HUES48 (cell line): ENCODE measurements at regions not wholly inside any gene's neighbourhood (a gene's known extent, or its start where the extent isn't known, plus 50 kb on each side); places are given as distances from the start of the nearest gene placed in this dataset.

Source experiments
- H3K27ac ChIP-seq: one replicate; pipeline ENCODE4 v1.7.0; 2013; ENCODE audit warnings: low read depth, low read length, inconsistent platforms
- H3K27me3 ChIP-seq: 2 replicates; pipeline ENCODE4 v1.6.1; 2013; ENCODE audit warnings: mild to moderate bottlenecking, low read length; ENCODE audit not compliant: control insufficient read depth, insufficient read depth
- H3K36me3 ChIP-seq: 2 replicates; pipeline ENCODE4 v1.6.1; 2013; ENCODE audit warnings: low read length; ENCODE audit not compliant: control insufficient read depth, insufficient read depth
- H3K4me1 ChIP-seq: 2 replicates; pipeline ENCODE4 v1.6.1; 2013; ENCODE audit warnings: mild to moderate bottlenecking, low read length; ENCODE audit not compliant: control insufficient read depth, insufficient read depth
- H3K4me3 ChIP-seq: 2 replicates; pipeline ENCODE4 v1.5.1; 2013; ENCODE audit warnings: mild to moderate bottlenecking, low read depth, low read length
- H3K9ac ChIP-seq: 2 replicates; pipeline ENCODE4 v1.6.1; 2013; ENCODE audit warnings: mild to moderate bottlenecking, low read depth, low read length, moderate library complexity
- H3K9me3 ChIP-seq: 2 replicates; pipeline ENCODE4 v1.6.1; 2013; ENCODE audit warnings: low read length; ENCODE audit not compliant: control insufficient read depth, insufficient read depth

DNA sequence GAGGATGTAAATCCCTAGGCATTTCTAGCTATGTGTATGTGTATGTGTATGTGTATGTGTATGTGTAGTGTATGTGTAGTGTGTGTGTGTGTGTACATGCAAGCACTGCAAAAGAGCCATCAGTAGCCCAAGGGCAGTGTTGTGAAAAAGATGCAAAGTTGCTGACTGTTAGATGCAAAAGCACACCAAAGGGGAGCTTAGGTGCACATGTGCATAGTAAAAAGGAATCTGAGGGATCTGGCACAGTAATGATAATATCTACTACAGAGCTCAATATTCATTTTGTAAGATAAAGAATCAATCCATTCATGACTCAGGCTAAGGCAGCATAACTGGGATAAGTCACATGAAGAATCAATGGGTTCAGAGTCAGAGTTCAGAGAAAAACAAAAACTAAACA, 80.2 kb downstream of the TMEM47 start:
- no peak overlapping the region for H3K9ac ChIP-seq
- peaks cover 49% of the 10 kb centered on the region for H3K4me1 ChIP-seq
- no peak overlapping the region for H3K27ac ChIP-seq
- H3K9me3 ChIP-seq: no peaks in the 10 kb centered on the region
- no peaks in the 10 kb centered on the region for H3K27me3 ChIP-seq
- H3K36me3 ChIP-seq: no peaks in the 10 kb centered on the region
- no peak overlapping the region for H3K4me3 ChIP-seq

DNA sequence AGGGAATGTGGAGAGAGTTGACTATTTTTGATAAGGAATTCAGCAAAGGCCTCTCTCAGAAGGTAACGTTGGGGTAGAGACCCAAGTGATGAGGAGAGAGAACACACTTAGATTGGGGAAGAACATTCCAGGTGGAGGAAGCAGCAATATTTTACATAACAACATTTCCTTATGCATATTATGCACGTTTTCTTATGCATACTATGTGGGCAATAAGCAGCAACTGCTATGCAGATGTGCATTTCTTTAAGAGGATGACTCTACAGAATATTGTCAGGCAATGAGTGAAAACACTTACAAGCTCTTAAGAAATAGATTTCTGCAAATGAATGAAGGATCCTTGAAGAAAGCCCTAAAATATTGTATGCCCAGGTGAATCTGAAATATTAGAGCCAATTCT, 91.1 kb downstream of the TMEM47 start:
- no peak overlapping the region for H3K27ac ChIP-seq
- no peak overlapping the region for H3K9ac ChIP-seq
- H3K36me3 ChIP-seq: no peaks in the 10 kb centered on the region
- peaks cover 11% of the 10 kb centered on the region; the same call in 1 of the 2 replicates for H3K9me3 ChIP-seq
- H3K4me3 ChIP-seq: no peak overlapping the region
- no peaks in the 10 kb centered on the region for H3K27me3 ChIP-seq
- H3K4me1 ChIP-seq: peaks cover 55% of the 10 kb centered on the region

GRCh38 chrX:34563804-34564203, 93.3 kb downstream of the TMEM47 start:
- Histone ChIP-seq H3K27ac (peak overlapping the region; percentile 62), H3K36me3 (no peaks in the 10 kb centered on the region), H3K4me1 (peaks cover 75% of the 10 kb centered on the region), H3K9me3 (peaks cover 2% of the 10 kb centered on the region; the same call in 1 of the 2 replicates), H3K9ac (no peak overlapping the region), H3K27me3 (no peaks in the 10 kb centered on the region), H3K4me3 (peak overlapping the region; percentile 46; the same call in 1 of the 2 replicates)

- H3K4me1 ChIP-seq: peaks cover 82% of the 10 kb centered on the region
- H3K9me3 ChIP-seq: no peaks in the 10 kb centered on the region
- no peaks in the 10 kb centered on the region for H3K36me3 ChIP-seq
- no peaks in the 10 kb centered on the region for H3K27me3 ChIP-seq
- H3K4me3 ChIP-seq: no peak overlapping the region; the same call in 1 of the 2 replicates
- H3K27ac ChIP-seq: peak overlapping the region; percentile 7
- H3K9ac ChIP-seq: no peak overlapping the region
Observed at GRCh38 chrX:34563061-34563460, 94.0 kb downstream of the TMEM47 start.

DNA sequence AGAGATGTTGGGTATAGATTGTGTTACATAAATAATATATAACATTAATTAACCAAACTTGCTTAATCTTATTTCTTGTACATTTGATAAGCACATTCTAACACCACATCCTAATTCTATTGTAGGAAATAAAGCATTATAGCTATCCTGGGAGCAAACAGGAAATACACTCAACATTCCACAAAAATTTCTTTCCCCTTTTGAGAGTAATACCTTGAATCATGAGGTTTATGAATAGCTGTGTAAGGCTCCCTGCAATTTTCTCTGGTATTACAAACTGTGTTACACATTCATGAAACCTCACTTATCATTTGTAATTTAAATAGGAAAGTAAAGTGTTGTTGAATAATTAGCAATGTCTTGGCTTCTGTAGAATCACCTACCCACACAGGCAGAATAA, 95.1 kb downstream of the TMEM47 start:
- Histone ChIP-seq H3K4me3 (no peak overlapping the region), H3K4me1 (peaks cover 87% of the 10 kb centered on the region), H3K9me3 (no peaks in the 10 kb centered on the region)

GRCh38 chrX:34560180-34560579, 96.9 kb downstream of the TMEM47 start:
- Histone ChIP-seq H3K9me3 (no peaks in the 10 kb centered on the region), H3K4me1 (peaks cover 80% of the 10 kb centered on the region), H3K36me3 (no peaks in the 10 kb centered on the region), H3K27me3 (peaks cover 19% of the 10 kb centered on the region), H3K4me3 (peak overlapping the region; percentile 10), H3K27ac (peak overlapping the region; percentile 86), H3K9ac (no peak overlapping the region)

More for the DNA sequence above, 95.1 kb downstream of the TMEM47 start:
- Histone ChIP-seq H3K36me3 (no peaks in the 10 kb centered on the region), H3K27me3 (0 out of 2 replicates have a peak, but pooled peaks cover 2% of the 10 kb centered on the region), H3K9ac (no peak overlapping the region), H3K27ac (no peak overlapping the region)

- Histone ChIP-seq H3K4me1 (peaks cover 72% of the 10 kb centered on the region), H3K4me3 (peak overlapping the region; percentile 16; the same call in 1 of the 2 replicates), H3K27ac (peak overlapping the region; percentile 86), H3K9me3 (no peaks in the 10 kb centered on the region), H3K27me3 (peaks cover 20% of the 10 kb centered on the region), H3K9ac (peak overlapping the region; percentile 54; the same call in 1 of the 2 replicates), H3K36me3 (no peaks in the 10 kb centered on the region)
Observed at GRCh38 chrX:34559325-34559724, 97.8 kb downstream of the TMEM47 start.

DNA sequence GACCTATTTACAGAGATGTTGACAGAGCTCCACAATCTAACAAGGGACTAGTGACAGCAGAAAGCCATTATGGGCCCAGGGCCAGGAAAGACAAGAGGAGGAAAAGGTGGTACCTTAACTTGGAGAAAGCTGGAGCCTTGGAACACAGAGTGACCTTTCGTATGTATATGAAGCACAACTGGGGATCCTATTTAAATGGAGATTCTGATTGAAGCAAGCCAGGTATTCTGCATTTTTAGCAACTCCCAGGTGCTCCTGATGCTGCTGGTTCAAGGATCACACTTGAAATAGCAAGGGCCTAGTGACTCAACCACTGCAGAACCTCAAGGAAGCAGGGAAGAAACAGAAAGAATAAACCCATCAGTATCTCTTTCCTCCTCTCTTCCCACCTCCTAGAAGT, 99.4 kb downstream of the TMEM47 start:
- no peaks in the 10 kb centered on the region for H3K9me3 ChIP-seq
- no peaks in the 10 kb centered on the region for H3K36me3 ChIP-seq
- H3K4me1 ChIP-seq: peaks cover 64% of the 10 kb centered on the region
- peaks cover 20% of the 10 kb centered on the region for H3K27me3 ChIP-seq
- peak overlapping the region; percentile 77 for H3K27ac ChIP-seq
- peak overlapping the region; percentile 21; the same call in 1 of the 2 replicates for H3K9ac ChIP-seq
- peak overlapping the region; percentile 30; the same call in 1 of the 2 replicates for H3K4me3 ChIP-seq

DNA sequence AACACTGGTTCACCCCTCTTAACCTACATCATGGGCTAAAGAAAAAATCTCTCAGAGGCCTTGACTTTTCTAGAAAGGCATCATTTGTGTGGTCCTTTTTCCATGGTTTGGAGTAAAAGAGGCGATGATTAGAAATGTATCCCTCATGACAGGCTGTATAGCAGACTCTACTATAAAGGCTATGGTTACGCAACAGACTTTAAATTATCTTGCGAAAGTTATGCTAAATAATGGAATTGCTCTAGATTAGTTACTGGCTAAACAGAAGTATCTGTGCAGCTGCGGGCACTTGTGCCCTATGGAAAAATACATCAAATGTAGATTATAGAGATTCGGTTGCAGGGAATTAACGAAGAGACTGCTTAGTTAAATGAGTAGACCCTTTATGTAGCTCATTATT, 101.6 kb downstream of the TMEM47 start:
- Histone ChIP-seq H3K36me3 (no peaks in the 10 kb centered on the region), H3K4me3 (no peak overlapping the region)

DNA sequence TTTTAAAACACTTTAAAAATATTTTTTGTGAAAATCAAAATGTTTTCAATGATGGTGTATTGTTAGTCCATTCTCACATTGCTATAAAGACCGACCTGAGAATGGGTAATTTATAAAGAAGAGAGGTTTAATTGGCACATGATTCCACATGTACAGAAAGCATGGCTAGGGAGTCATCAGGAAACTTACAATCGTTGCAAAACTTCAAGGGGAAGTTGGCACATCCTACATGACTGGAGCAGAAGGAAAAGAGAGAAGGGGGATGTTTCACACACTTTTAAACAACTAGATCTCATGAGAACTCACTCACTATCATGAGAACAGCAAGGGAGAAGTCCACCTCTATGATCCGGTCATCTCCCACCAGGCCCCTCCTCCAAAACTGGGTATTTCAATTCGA, 110.7 kb downstream of the TMEM47 start:
- Histone ChIP-seq H3K9ac (no peak overlapping the region), H3K4me3 (no peak overlapping the region), H3K27me3 (peaks cover 6% of the 10 kb centered on the region; the same call in 1 of the 2 replicates), H3K4me1 (0 out of 2 replicates have a peak, but pooled peaks cover 5% of the 10 kb centered on the region), H3K27ac (no peak overlapping the region), H3K9me3 (no peaks in the 10 kb centered on the region), H3K36me3 (no peaks in the 10 kb centered on the region)

More for the DNA sequence above, 101.6 kb downstream of the TMEM47 start:
- peaks cover 21% of the 10 kb centered on the region for H3K27me3 ChIP-seq
- peaks cover 62% of the 10 kb centered on the region for H3K4me1 ChIP-seq
- no peaks in the 10 kb centered on the region for H3K9me3 ChIP-seq
- no peak overlapping the region for H3K27ac ChIP-seq
- no peak overlapping the region for H3K9ac ChIP-seq

DNA sequence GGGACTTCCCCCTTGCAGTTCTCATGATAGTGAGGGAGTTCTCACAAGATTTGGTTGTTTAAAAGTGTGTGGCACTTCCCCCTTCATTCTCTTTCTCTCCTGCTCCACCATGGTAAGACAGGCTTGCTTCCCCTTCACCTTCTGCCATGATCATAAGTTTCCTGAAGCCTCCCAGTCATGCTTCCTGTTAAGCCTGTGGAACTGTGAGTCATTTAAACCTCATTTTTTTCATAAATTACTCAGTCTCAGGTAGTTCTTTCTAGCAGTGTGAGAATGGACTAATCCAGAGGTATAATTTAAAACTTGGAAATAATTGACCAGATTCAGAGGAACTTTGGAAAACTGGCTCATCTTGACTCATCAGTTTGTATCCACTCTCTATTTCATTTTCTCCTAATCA, 129.0 kb downstream of the TMEM47 start:
- H3K27me3 ChIP-seq: no peaks in the 10 kb centered on the region
- H3K9ac ChIP-seq: no peak overlapping the region
- H3K27ac ChIP-seq: no peak overlapping the region
- no peak overlapping the region for H3K4me3 ChIP-seq
- no peaks in the 10 kb centered on the region for H3K36me3 ChIP-seq
- no peaks in the 10 kb centered on the region for H3K9me3 ChIP-seq
- H3K4me1 ChIP-seq: no peaks in the 10 kb centered on the region
